ENCODE measurements at regions not wholly inside any gene's neighbourhood (a gene's known extent, or its start where the extent isn't known, plus 50 kb on each side); places are given as distances from the start of the nearest gene placed in this dataset.

DNA sequence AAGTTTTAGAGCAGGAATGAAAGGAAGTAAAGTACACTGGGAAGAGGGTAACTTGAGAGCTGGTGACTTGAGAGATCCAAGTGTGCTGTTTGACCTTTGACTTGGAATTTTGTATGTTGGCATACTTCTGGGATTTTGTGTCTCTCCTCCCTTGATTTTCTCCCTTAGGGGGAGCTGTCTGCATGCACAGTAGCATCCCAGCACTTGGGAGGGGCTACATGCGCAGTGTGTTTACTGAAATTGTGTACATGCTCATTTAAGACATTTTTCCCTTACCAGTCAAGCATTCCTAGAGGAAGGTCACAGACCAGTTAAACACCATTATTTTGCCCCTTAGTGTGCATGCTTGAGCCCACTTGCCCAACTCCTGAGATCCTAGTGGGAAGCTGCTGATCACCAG is 120.1 kb downstream of the ZNF622 start:
- H3K27ac ChIP-seq: no peak overlapping the region
- no peak for TF ChIP-seq ZFX (IDR thresholded peaks at IDR 0.05)
- TF ChIP-seq, protein P1, sequence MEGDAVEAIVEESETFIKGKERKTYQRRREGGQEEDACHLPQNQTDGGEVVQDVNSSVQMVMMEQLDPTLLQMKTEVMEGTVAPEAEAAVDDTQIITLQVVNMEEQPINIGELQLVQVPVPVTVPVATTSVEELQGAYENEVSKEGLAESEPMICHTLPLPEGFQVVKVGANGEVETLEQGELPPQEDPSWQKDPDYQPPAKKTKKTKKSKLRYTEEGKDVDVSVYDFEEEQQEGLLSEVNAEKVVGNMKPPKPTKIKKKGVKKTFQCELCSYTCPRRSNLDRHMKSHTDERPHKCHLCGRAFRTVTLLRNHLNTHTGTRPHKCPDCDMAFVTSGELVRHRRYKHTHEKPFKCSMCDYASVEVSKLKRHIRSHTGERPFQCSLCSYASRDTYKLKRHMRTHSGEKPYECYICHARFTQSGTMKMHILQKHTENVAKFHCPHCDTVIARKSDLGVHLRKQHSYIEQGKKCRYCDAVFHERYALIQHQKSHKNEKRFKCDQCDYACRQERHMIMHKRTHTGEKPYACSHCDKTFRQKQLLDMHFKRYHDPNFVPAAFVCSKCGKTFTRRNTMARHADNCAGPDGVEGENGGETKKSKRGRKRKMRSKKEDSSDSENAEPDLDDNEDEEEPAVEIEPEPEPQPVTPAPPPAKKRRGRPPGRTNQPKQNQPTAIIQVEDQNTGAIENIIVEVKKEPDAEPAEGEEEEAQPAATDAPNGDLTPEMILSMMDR (conservative IDR thresholded peaks at IDR 0.05): peak; percentile 38

GRCh38 chr5:16326137-16326536 is 139.5 kb downstream of the ZNF622 start:
- no peak for TF ChIP-seq ZFX (IDR thresholded peaks at IDR 0.05)
- TF ChIP-seq, protein P1 (conservative IDR thresholded peaks at IDR 0.05): no peak
- H3K27ac ChIP-seq: no peak overlapping the region

GRCh38 chr5:16321284-16321683 is 141.7 kb upstream of the MARCHF11 start:
- no peak overlapping the region for H3K27ac ChIP-seq
- no peak for TF ChIP-seq ZFX (IDR thresholded peaks at IDR 0.05)
- TF ChIP-seq, protein P1 (conservative IDR thresholded peaks at IDR 0.05): no peak

GRCh38 chr5:16315501-16315900 is 135.9 kb upstream of the MARCHF11 start:
- H3K27ac ChIP-seq: no peak overlapping the region
- TF ChIP-seq, protein P1 (conservative IDR thresholded peaks at IDR 0.05): no peak

DNA sequence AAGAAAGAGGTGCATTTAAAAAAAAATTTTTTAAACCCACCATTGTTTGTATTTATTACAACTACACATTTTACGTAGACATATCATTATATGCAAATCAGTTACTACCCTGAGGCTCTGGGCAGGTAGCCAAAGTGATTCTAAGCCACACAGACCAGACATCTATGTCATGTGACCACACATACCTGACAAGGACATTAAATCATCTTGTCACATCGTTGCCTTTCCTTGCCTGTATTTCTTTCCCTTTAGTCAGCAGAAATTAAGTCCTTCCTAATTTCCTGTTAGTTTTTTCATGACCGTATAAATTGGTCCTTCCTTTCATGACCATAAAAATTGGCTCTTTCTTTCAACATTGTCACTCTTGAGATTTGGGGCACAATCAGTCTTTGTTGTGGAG is 134.2 kb upstream of the MARCHF11 start:
- TF ChIP-seq, protein P1 (conservative IDR thresholded peaks at IDR 0.05): no peak
- no peak for TF ChIP-seq ZFX (IDR thresholded peaks at IDR 0.05)

GRCh38 chr5:16312785-16313184 is 133.2 kb upstream of the MARCHF11 start:
- no peak overlapping the region for H3K27ac ChIP-seq
- TF ChIP-seq, protein P1 (conservative IDR thresholded peaks at IDR 0.05): no peak
- no peak for TF ChIP-seq ZFX (IDR thresholded peaks at IDR 0.05)

More for the DNA sequence above, 134.2 kb upstream of the MARCHF11 start:
- no peak overlapping the region for H3K27ac ChIP-seq

DNA sequence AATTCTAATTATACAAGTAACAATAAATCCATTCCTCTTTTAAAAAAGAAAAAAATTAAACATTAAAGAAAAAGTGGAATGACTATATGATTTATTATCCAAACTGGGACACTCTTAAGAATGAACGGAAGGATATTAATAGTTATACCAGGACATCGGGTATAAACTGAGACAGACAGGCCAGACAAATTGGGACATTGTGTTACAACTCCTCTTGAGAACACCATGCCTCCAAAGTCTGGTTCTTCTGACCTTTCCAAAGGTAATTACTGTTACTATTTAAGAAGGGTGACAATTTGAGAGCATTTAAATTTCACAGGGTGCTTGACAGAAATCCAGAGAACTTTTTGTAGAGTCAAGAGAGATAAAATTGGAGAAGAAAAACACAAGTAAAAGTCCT is 132.1 kb upstream of the MARCHF11 start:
- TF ChIP-seq ZFX (IDR thresholded peaks at IDR 0.05): no peak
- TF ChIP-seq, protein P1 (conservative IDR thresholded peaks at IDR 0.05): no peak
- H3K27ac ChIP-seq: no peak overlapping the region

Data from C4-2B (cell line).